Ovary (tissue), 7 donors: ENCODE measurements at regions not wholly inside any gene's neighbourhood (a gene's known extent, or its start where the extent isn't known, plus 50 kb on each side); places are given as distances from the start of the nearest gene placed in this dataset.

Experiments
- DNase-seq, 5 donors: peaks; one replicate each; pipeline ENCODE4 v3.0.0-alpha.2; 2019 to 2020
- H3K27ac ChIP-seq, 2 donors: fragments of 200-600 bp; one replicate each; pipeline versions ENCODE4 v1.5.1 to v1.8.0; 2019 to 2022
- H3K27me3 ChIP-seq: fragments of 200-600 bp; one replicate; pipeline ENCODE4 v1.8.0; 2022
- H3K36me3 ChIP-seq: fragments of 200-600 bp; sonication (generic); one replicate; pipeline ENCODE4 v1.5.1; 2019
- H3K4me1 ChIP-seq: one replicate; pipeline ENCODE4 v1.8.1; 2013; ENCODE audit warnings: mild to moderate bottlenecking, moderate library complexity; ENCODE audit not compliant: insufficient read depth
- H3K4me3 ChIP-seq: fragments of 200-600 bp; sonication (generic); one replicate; pipeline ENCODE4 v1.5.1; 2017
- H3K9me3 ChIP-seq, 2 donors: fragments of 200-600 bp in 1 of 2; sonication (generic) in 1 of 2; one replicate each; pipeline versions ENCODE4 v1.5.1 to v1.8.1; 2013 to 2019; ENCODE audit warnings: mild to moderate bottlenecking in 1 of 2, moderate library complexity in 1 of 2
- CTCF ChIP-seq, 3 donors: fragments of 450-650 bp in 2 of 3; fragments of 200-600 bp in 1 of 3; IDR thresholded peaks; one replicate each; pipeline versions ENCODE4 v1.5.1 to v1.8.0; 2016 to 2022; ENCODE audit warnings: antibody characterized with exemption in 3 of 3, mild to moderate bottlenecking in 1 of 3
- EP300 ChIP-seq: sonication (generic); formaldehyde crosslinking; IDR thresholded peaks from one replicate; pipeline ENCODE4 v1.6.1; 2017; ENCODE audit warnings: antibody characterized with exemption
- POLR2A ChIP-seq: fragments of 450-650 bp; IDR thresholded peaks from one replicate; pipeline ENCODE4 v1.6.1; 2017; ENCODE audit warnings: antibody characterized with exemption, mild to moderate bottlenecking, moderate library complexity
- WGBS, 3 donors: extraction: QIAGEN DNeasy Blood & Tissue Kit in 1 of 3; methylation state at CpG; one replicate each; pipeline versions ENCODE4 v1.1.5 to v1.1.7; 2013 to 2017; 5-methylcytosine and 5-hydroxymethylcytosine counted together
- intact Hi-C, 4 donors: fragments of 100-400 bp; cut with DNase I; formaldehyde crosslinking; loops; one replicate each; pipeline versions ENCODE4 v1.11.0 to v1.15.1; 2022 to 2023
- donor health status: DM: no; HTN: no; CAD: no; lungs with moderate emphysema.
- donor health status: DM: no; HTN: no; CAD: no.
- donor health status: Bipolar disorder and iron deficiency.
- donor health status: DM: no; HTN: no; CAD: no.
- donor health status: DM: yes; HTN: yes; CAD: no.

GRCh38 chr20:4444404-4444803, 195.3 kb upstream of the ADRA1D start:
- intact Hi-C loops: no loop called here
- Histone ChIP-seq H3K4me1 (no peaks in the 10 kb centered on the region), H3K27ac (no peak overlapping the region), H3K4me3 (no peak overlapping the region), H3K36me3 (no peaks in the 10 kb centered on the region), H3K27me3 (no peaks in the 10 kb centered on the region), H3K9me3 (no peaks in the 10 kb centered on the region)
- no peak for DNase-seq
- WGBS, 3 donors: 67 to 80% (median 78%) methylated on average over 2 of the region's 2 CpGs
- no peak for TF ChIP-seq CTCF (IDR thresholded peaks at IDR 0.05)
- TF ChIP-seq EP300: no peak
- TF ChIP-seq POLR2A: no peak

- no peak overlapping the region for H3K27ac ChIP-seq
- intact Hi-C loops: no loop called here
- WGBS, 3 donors: 65 to 73% (median 68%) methylated on average over 4 of the region's 4 CpGs
- no peaks in the 10 kb centered on the region for H3K9me3 ChIP-seq
- H3K4me1 ChIP-seq: no peaks in the 10 kb centered on the region
- DNase-seq: no peak
- no peaks in the 10 kb centered on the region for H3K27me3 ChIP-seq
- no peak overlapping the region for H3K4me3 ChIP-seq
- H3K36me3 ChIP-seq: no peaks in the 10 kb centered on the region
- TF ChIP-seq CTCF (IDR thresholded peaks at IDR 0.05): no peak
- TF ChIP-seq EP300: no peak
- TF ChIP-seq POLR2A: no peak
These were observed 193.9 kb upstream of the ADRA1D start for GRCh38 chr20:4443016-4443415.

- no peak for DNase-seq
- no peaks in the 10 kb centered on the region for H3K27me3 ChIP-seq
- no peaks in the 10 kb centered on the region for H3K36me3 ChIP-seq
- 86 to 94% (median 88%) methylated on average over 3 of the region's 3 CpGs for whole genome bisulfite sequencing, 3 donors
- intact Hi-C loops: no loop called here
- no peaks in the 10 kb centered on the region for H3K4me1 ChIP-seq
- no peaks in the 10 kb centered on the region for H3K9me3 ChIP-seq
- TF ChIP-seq CTCF (IDR thresholded peaks at IDR 0.05) (no peak), EP300 (no peak), POLR2A (no peak)
- no peak overlapping the region for H3K27ac ChIP-seq
- no peak overlapping the region for H3K4me3 ChIP-seq
These were observed 192.8 kb upstream of the ADRA1D start for GRCh38 chr20:4441871-4442270.

GRCh38 chr20:4441191-4441590, 192.1 kb upstream of the ADRA1D start:
- Histone ChIP-seq H3K36me3 (no peaks in the 10 kb centered on the region), H3K27me3 (no peaks in the 10 kb centered on the region), H3K9me3 (no peaks in the 10 kb centered on the region), H3K4me3 (no peak overlapping the region), H3K27ac (no peak overlapping the region), H3K4me1 (no peaks in the 10 kb centered on the region)
- no peak for DNase-seq
- TF ChIP-seq EP300: no peak
- no peak for TF ChIP-seq CTCF (IDR thresholded peaks at IDR 0.05)
- TF ChIP-seq POLR2A: no peak
- intact Hi-C loops: no loop called here
- WGBS, 3 donors: 83 to 90% (median 86%) methylated on average over 2 of the region's 2 CpGs

GRCh38 chr20:4439461-4439860, 190.4 kb upstream of the ADRA1D start:
- intact Hi-C loops: no loop called here
- no peaks in the 10 kb centered on the region for H3K4me1 ChIP-seq
- no peaks in the 10 kb centered on the region for H3K9me3 ChIP-seq
- no peak for TF ChIP-seq CTCF (IDR thresholded peaks at IDR 0.05)
- TF ChIP-seq EP300: no peak
- TF ChIP-seq POLR2A: no peak
- H3K4me3 ChIP-seq: no peak overlapping the region
- 54 to 57% (median 55%) methylated on average over 5 of the region's 5 CpGs for WGBS, 3 donors
- H3K36me3 ChIP-seq: no peaks in the 10 kb centered on the region
- no peak overlapping the region for H3K27ac ChIP-seq
- H3K27me3 ChIP-seq: no peaks in the 10 kb centered on the region
- DNase-seq: no peak
